GM12878 (cell line): ENCODE measurements at regions not wholly inside any gene's neighbourhood (a gene's known extent, or its start where the extent isn't known, plus 50 kb on each side); places are given as distances from the start of the nearest gene placed in this dataset.

Source experiments
- BCLAF1 ChIP-seq: fragments of 450-650 bp; IDR thresholded peaks from 2 replicates; pipeline ENCODE4 v1.6.1; 2017; ENCODE audit warnings: antibody characterized with exemption, mild to moderate bottlenecking, moderate library complexity
- CTCF ChIP-seq, 3 experiments: IDR thresholded peaks in 2 of 3; conservative IDR thresholded peaks in 1 of 3; 2 replicates each; pipeline ENCODE4 v1.5.1; 2011; ENCODE audit warnings: low read depth in 3 of 3, low read length in 3 of 3, mild to moderate bottlenecking in 3 of 3, control low read depth in 2 of 3, moderate library complexity in 2 of 3, inconsistent platforms in 1 of 3, mixed read lengths in 1 of 3; ENCODE audit not compliant: control insufficient read depth in 2 of 3, insufficient read depth in 1 of 3; ENCODE audit errors: extremely low read depth in 1 of 3
- EZH2 ChIP-seq: IDR thresholded peaks from 2 replicates; pipeline ENCODE4 v1.6.1; 2012; ENCODE audit warnings: low read depth, mild to moderate bottlenecking, control low read depth, inconsistent platforms, low read length, borderline replicate concordance; ENCODE audit not compliant: control insufficient read depth
- JUND ChIP-seq: IDR thresholded peaks from 2 replicates; pipeline ENCODE4 v1.6.1; 2012; ENCODE audit warnings: low read depth, mild to moderate bottlenecking, low read length, improper control_type of control experiment, moderate library complexity
- NBN ChIP-seq: fragments of 450-650 bp; IDR thresholded peaks from 2 replicates; pipeline ENCODE4 v1.6.1; 2016
- SUZ12 ChIP-seq: fragments of 200-600 bp; sonication (generic); IDR thresholded peaks from one replicate; pipeline ENCODE4 v1.6.1; 2018; ENCODE audit warnings: antibody characterized with exemption, mild to moderate bottlenecking; ENCODE audit not compliant: unreplicated experiment
- ZNF622 ChIP-seq: fragments of 450-650 bp; IDR thresholded peaks from 2 replicates; pipeline ENCODE4 v1.6.1; 2017; ENCODE audit warnings: mild to moderate bottlenecking, inconsistent platforms

- TF ChIP-seq JUND (no peak), BCLAF1 (no peak), ZNF622 (no peak), SUZ12 (no peak), EZH2 (no peak), NBN (no peak), CTCF (IDR thresholded peaks at IDR 0.05 in 2 of 3, conservative IDR thresholded peaks at IDR 0.05 in 1 of 3; ENCODE audit: control insufficient read depth in 2 of 3, extremely low read depth in 1 of 3, insufficient read depth in 1 of 3, low read depth in 3 of 3, low read length in 3 of 3) (no peak)
Measured at GRCh38 chr11:110358336-110358735, 61.9 kb upstream of the RDX start.
